ENCODE measurements at regions not wholly inside any gene's neighbourhood (a gene's known extent, or its start where the extent isn't known, plus 50 kb on each side); places are given as distances from the start of the nearest gene placed in this dataset.

DNA sequence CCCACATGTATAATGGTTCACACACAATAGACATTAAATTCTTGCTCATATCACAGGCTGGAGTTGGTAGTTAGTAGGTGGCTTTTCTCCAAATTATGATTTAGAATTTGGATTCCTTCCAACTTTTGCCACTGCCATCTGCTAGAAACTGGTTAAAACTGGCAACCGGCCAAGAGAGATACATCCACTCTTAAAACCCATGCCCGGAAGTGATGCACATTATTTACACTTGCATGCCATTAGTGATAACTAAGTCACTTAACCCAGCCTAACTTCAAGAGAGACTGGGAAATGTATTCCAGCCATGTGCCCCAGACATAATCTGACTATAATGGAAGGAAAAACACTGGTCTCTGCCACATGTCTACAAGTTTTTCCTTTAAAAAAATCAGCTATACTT, 395.7 kb upstream of the SEMA6A start:
- ChIA-PET POLR2A (no interaction called here), CTCF (interaction anchor here (1.2 kb wide), 1 partner anchor 18 kb away, joined by 3 read pairs; no protein-coding TSS in a partner anchor)
- no peaks in the 10 kb centered on the region for H3K36me3 Mint-ChIP-seq (ENCODE audit: low read depth)
- no peak for DNase-seq
- peaks cover 7% of the 10 kb centered on the region for H3K9me3 Mint-ChIP-seq
- no peak overlapping the region for H3K27ac Mint-ChIP-seq
- H3K4me1 Mint-ChIP-seq (ENCODE audit: low read depth) = no peaks in the 10 kb centered on the region
- no peak for ATAC-seq
- TF ChIP-seq, protein P1, sequence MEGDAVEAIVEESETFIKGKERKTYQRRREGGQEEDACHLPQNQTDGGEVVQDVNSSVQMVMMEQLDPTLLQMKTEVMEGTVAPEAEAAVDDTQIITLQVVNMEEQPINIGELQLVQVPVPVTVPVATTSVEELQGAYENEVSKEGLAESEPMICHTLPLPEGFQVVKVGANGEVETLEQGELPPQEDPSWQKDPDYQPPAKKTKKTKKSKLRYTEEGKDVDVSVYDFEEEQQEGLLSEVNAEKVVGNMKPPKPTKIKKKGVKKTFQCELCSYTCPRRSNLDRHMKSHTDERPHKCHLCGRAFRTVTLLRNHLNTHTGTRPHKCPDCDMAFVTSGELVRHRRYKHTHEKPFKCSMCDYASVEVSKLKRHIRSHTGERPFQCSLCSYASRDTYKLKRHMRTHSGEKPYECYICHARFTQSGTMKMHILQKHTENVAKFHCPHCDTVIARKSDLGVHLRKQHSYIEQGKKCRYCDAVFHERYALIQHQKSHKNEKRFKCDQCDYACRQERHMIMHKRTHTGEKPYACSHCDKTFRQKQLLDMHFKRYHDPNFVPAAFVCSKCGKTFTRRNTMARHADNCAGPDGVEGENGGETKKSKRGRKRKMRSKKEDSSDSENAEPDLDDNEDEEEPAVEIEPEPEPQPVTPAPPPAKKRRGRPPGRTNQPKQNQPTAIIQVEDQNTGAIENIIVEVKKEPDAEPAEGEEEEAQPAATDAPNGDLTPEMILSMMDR (IDR thresholded peaks at IDR 0.05) = no peak
- no peaks in the 10 kb centered on the region for H3K27me3 Mint-ChIP-seq
- intact Hi-C loops (cut with micrococcal nuclease) = no loop called here
- no peak overlapping the region for H3K4me3 Mint-ChIP-seq

DNA sequence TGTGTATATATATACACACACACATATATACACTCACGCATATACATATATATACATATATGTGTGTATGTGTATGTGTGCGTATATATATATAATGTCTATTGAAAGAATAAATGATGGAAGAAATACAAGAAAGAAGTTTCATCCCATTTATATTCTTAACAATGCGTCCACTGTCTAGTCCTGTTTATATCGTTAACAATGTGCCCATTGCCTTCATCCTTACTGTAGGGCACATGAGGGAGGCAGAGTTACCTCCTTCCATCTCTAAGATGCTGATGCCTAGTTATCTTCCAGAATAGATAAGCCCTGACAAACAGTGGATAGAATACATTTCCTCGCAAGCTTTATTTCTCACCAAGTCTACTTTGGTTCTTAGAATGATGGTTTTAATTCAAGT, 389.8 kb upstream of the SEMA6A start:
- Mint-ChIP-seq H3K4me3 (no peak overlapping the region), H3K36me3 (ENCODE audit: low read depth) (no peaks in the 10 kb centered on the region), H3K9me3 (peaks cover 5% of the 10 kb centered on the region), H3K27me3 (no peaks in the 10 kb centered on the region), H3K27ac (no peak overlapping the region), H3K4me1 (ENCODE audit: low read depth) (no peaks in the 10 kb centered on the region)
- ATAC-seq (no peak), DNase-seq (no peak)
- POLR2A ChIA-PET = no interaction called here
- CTCF ChIA-PET = no interaction called here
- intact Hi-C loops (cut with micrococcal nuclease) = no loop called here
- TF ChIP-seq, protein P1 (IDR thresholded peaks at IDR 0.05) = no peak

DNA sequence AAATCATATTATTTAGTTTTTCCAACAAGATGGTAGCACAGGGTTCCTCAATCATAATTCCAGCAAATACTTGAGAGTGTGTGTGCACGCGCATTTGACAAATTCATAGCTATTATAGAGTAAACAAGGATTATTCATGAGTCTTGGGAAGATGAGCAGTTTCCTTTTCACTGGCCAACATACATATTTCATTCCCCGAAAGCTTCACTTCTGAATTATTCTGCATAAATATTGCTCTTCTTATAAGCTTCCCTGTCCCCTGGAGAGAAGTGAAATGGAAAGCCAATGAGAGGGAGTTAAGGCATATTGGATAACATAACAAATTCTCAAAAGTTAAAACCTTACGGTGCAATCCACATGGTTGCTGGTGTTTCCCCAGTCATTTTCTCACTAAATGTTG, 386.4 kb upstream of the SEMA6A start:
- DNase-seq (no peak), ATAC-seq (no peak)
- H3K27me3 Mint-ChIP-seq = no peaks in the 10 kb centered on the region
- H3K27ac Mint-ChIP-seq = no peak overlapping the region
- ChIA-PET CTCF (interaction anchor here (0.7 kb wide), 1 partner anchor 14 kb away, joined by 3 read pairs; no protein-coding TSS in a partner anchor), POLR2A (no interaction called here)
- H3K4me1 Mint-ChIP-seq (ENCODE audit: low read depth) = no peaks in the 10 kb centered on the region
- H3K4me3 Mint-ChIP-seq = no peak overlapping the region
- TF ChIP-seq, protein P1 (IDR thresholded peaks at IDR 0.05) = no peak
- H3K9me3 Mint-ChIP-seq = no peaks in the 10 kb centered on the region
- no peaks in the 10 kb centered on the region for H3K36me3 Mint-ChIP-seq (ENCODE audit: low read depth)
- intact Hi-C loops (cut with micrococcal nuclease) = no loop called here

DNA sequence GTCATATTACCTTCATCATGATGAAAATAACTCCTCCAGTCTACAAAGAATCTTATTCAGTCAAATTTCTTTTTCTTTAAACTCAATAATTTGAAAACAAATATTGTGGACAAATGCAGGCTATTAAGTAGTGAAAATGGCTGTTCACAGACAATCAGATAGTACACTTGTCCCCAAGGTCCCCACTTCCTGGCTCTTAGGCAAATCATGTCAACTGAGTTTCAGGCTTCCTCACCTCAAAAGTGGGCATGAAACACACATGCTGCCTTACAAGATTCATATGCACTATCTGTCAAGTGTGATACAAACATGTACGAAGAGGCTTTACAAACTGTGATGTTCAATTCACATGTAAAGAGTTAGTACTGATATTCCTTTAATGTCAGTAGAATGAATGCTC, 385.2 kb upstream of the SEMA6A start:
- no peak overlapping the region for H3K4me3 Mint-ChIP-seq
- intact Hi-C loops (cut with micrococcal nuclease) = no loop called here
- TF ChIP-seq, protein P1 (IDR thresholded peaks at IDR 0.05) = no peak
- POLR2A ChIA-PET = no interaction called here
- CTCF ChIA-PET = no interaction called here
- no peaks in the 10 kb centered on the region for H3K36me3 Mint-ChIP-seq (ENCODE audit: low read depth)
- no peaks in the 10 kb centered on the region for H3K4me1 Mint-ChIP-seq (ENCODE audit: low read depth)
- DNase-seq (no peak), ATAC-seq (no peak)
- H3K9me3 Mint-ChIP-seq = no peaks in the 10 kb centered on the region
- no peak overlapping the region for H3K27ac Mint-ChIP-seq
- H3K27me3 Mint-ChIP-seq = no peaks in the 10 kb centered on the region

DNA sequence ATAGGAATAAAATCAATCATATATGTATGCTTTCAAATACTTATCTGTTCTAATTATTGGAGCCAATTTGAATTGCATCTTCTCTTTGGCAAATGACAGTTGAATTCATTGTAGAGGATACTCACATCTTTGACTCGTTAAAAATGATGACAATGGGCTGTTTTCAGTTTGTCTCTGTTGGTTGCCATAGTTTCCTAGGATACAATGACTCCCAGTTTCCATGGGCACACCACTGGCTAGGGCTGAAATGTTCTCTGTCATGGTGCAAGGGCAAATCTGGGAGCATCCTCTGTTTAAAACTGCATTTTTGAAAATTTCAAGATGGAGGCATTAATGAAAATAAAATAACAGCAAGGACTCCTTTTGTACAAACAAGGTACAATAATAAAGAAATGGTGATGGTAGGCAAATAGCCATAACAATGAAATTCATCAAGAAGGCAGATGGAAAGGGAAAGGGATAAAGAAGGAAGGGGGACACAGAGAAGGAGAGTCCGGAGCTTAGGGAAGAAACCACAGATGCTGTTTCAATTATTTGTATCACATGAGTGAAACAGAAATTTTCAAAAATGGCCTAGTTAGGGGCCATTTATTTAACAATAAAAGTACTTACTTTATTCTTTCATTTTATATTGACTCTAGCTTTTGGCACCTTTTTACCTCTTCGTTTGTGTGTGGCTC, 378.8 kb upstream of the SEMA6A start:
- ATAC-seq = no peak
- Mint-ChIP-seq H3K27me3 (no peaks in the 10 kb centered on the region), H3K4me1 (ENCODE audit: low read depth) (peaks cover under 1% of the 10 kb centered on the region), H3K36me3 (ENCODE audit: low read depth) (no peaks in the 10 kb centered on the region), H3K27ac (no peak overlapping the region), H3K4me3 (no peak overlapping the region), H3K9me3 (no peaks in the 10 kb centered on the region)
- no peak for DNase-seq
- intact Hi-C loops (cut with micrococcal nuclease) = no loop called here
- ChIA-PET POLR2A (no interaction called here), CTCF (interaction anchor here (1.5 kb wide), 1 partner anchor 16 kb away, joined by 3 read pairs; no protein-coding TSS in a partner anchor)
- TF ChIP-seq, protein P1 (IDR thresholded peaks at IDR 0.05) = no peak
